ENCODE measurements at regions not wholly inside any gene's neighbourhood (a gene's known extent, or its start where the extent isn't known, plus 50 kb on each side); places are given as distances from the start of the nearest gene placed in this dataset.
A peak's percentile ranks its signal among the peaks of the same experiment; 100 is the strongest.

- no peak for FAIRE-seq
- intact Hi-C loops (cut with micrococcal nuclease; ENCODE audit: unreplicated experiment) (no loop called here), in situ Hi-C loops (cut with HindIII; ENCODE audit: extremely low pct_ligation_motif_present, low pct_unique_long_range_greater_than_20kb) (no loop called here)
- no peaks in the 10 kb centered on the region for H3K4me1 ChIP-seq (ENCODE audit: insufficient read depth, low read length)
- H4K20me1 ChIP-seq (ENCODE audit: insufficient read depth, low read length) = no peaks in the 10 kb centered on the region
- no peak for DNase-seq (ENCODE audit: low spot score)
- CTCF ChIA-PET (ENCODE audit: low intra/inter-chr PET ratio, low total read pairs) = no interaction called here
- no peak overlapping the region for H2AFZ ChIP-seq (ENCODE audit: low read length)
- no peak overlapping the region for H3K27ac ChIP-seq (ENCODE audit: extremely low read length, insufficient read depth, low read length)
- POLR2A ChIA-PET = no interaction called here
- H3K36me3 ChIP-seq (replicated peaks in 1 of 2; ENCODE audit: control insufficient read depth in 1 of 2, insufficient read depth in 2 of 2, low read length in 2 of 2) = no peaks in the 10 kb centered on the region
- 33% methylated on average over 5 of the region's 7 CpGs for WGBS (ENCODE audit: low lambda C conversion rate)
- no peak for ATAC-seq
- no peaks in the 10 kb centered on the region for H3K9me3 ChIP-seq (ENCODE audit: low read length)
- no peak overlapping the region for H3K4me3 ChIP-seq (replicated peaks in 1 of 3; ENCODE audit: insufficient read depth in 1 of 3, low read depth in 2 of 3, low read length in 3 of 3)
- no peaks in the 10 kb centered on the region for H3K79me2 ChIP-seq (ENCODE audit: insufficient read depth, low read length)
- no TSS peak for BruUV-seq (replicated peaks)
- TF ChIP-seq ZNF614 (CRISPR knock-in tag; IDR thresholded peaks at IDR 0.05; ENCODE audit: borderline replicate concordance) (no peak), USF2 (IDR thresholded peaks at IDR 0.05; ENCODE audit: low read depth, low read length) (peak; percentile 49), USF2 (CRISPR knock-in tag; IDR thresholded peaks at IDR 0.05; ENCODE audit: borderline replicate concordance) (no peak), RAD51 (IDR thresholded peaks at IDR 0.05; ENCODE audit: borderline replicate concordance) (peak; percentile 48; the same call in 1 of the 2 replicates), ZBTB40 (IDR thresholded peaks at IDR 0.05) (no peak), ZBTB40 (CRISPR knock-in tag; IDR thresholded peaks at IDR 0.05) (no peak)
- H3K9ac ChIP-seq (ENCODE audit: insufficient read depth, low read depth, low read length) = no peak overlapping the region
- no peak overlapping the region for H3K4me2 ChIP-seq (ENCODE audit: low read depth, low read length)
- peaks cover 0 to 31% of the 10 kb centered on the region in 2 experiments; a peak in 2 of 5 replicates for H3K27me3 ChIP-seq (ENCODE audit: control insufficient read depth in 1 of 2, insufficient read depth in 2 of 2, low read length in 2 of 2)
These were observed 218.4 kb upstream of the LINGO1 start for GRCh38 chr15:77851086-77851485.
